Neural progenitor cell (in vitro differentiated cells): ENCODE measurements at regions not wholly inside any gene's neighbourhood (a gene's known extent, or its start where the extent isn't known, plus 50 kb on each side); places are given as distances from the start of the nearest gene placed in this dataset.

Experiments used
- EZH2 ChIP-seq: fragments of 200-600 bp; sonication (generic); IDR thresholded peaks from 2 replicates; pipeline ENCODE4 v1.6.1; 2017; ENCODE audit warnings: antibody characterized with exemption, mild to moderate bottlenecking, moderate library complexity
- EZH2phosphoT487 ChIP-seq: fragments of 200-600 bp; sonication (generic); IDR thresholded peaks from 2 replicates; pipeline ENCODE4 v1.6.1; 2017; ENCODE audit warnings: antibody characterized with exemption
- TF ChIP-seq, protein P1 (sequence below): fragments of 200-600 bp; sonication (generic); IDR thresholded peaks from 2 replicates; pipeline ENCODE4 v1.5.1; 2017; ENCODE audit warnings: antibody characterized with exemption, mild to moderate bottlenecking

DNA sequence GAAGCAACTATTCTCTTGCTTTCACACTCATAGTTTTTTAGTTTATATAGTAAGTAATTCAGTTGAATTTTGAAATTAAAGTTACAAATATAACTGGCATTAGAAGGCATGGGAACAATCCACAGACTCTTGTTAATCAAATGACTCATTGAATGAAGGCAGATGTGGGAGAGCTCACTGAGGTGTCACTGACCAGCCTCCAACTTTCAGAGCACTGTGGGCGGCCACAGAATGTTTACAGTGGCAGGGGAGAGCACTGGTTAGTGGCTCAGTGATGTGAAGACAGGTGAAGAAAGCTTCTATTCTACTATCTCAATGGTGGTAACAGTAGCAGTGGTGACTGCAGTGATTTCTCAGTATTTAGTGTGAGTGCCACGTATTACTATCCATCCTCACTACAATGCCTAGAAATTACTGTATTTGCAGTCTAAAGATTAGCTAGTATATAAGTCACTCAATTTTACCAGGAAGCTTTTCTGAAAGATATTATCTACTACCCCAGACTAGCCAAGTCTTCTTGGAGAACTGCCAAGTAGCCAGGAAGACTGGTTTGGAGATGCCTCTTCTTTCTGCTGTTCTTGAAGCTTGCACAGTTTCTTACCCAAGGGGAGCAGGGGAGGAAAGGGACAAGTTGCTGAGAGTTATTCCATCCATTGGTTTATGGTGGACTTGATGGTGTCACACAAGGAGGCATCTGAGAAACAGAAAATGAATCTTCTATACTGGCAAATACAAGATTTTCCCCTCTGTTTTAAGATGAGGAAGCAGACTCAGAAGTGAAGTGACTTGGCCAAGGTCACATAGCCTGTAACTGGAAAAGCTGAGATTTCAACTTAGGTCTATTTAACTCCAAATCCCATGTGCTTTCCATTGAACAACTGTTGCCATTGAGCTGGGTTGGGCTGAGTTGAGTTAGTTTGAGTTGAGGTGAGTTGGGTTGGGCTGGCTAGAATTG lies 231.2 kb downstream of the ANKRD60 start:
- TF ChIP-seq EZH2phosphoT487, result no peak
- TF ChIP-seq, protein P1, sequence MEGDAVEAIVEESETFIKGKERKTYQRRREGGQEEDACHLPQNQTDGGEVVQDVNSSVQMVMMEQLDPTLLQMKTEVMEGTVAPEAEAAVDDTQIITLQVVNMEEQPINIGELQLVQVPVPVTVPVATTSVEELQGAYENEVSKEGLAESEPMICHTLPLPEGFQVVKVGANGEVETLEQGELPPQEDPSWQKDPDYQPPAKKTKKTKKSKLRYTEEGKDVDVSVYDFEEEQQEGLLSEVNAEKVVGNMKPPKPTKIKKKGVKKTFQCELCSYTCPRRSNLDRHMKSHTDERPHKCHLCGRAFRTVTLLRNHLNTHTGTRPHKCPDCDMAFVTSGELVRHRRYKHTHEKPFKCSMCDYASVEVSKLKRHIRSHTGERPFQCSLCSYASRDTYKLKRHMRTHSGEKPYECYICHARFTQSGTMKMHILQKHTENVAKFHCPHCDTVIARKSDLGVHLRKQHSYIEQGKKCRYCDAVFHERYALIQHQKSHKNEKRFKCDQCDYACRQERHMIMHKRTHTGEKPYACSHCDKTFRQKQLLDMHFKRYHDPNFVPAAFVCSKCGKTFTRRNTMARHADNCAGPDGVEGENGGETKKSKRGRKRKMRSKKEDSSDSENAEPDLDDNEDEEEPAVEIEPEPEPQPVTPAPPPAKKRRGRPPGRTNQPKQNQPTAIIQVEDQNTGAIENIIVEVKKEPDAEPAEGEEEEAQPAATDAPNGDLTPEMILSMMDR, result no peak
- no peak for TF ChIP-seq EZH2
